ENCODE measurements at regions not wholly inside any gene's neighbourhood (a gene's known extent, or its start where the extent isn't known, plus 50 kb on each side); places are given as distances from the start of the nearest gene placed in this dataset.

- H3K36me3 Mint-ChIP-seq (ENCODE audit: low read depth, unreplicated experiment) = no peaks in the 10 kb centered on the region
These were observed 141.9 kb upstream of the CDH5 start for GRCh38 chr16:66224626-66225025.

GRCh38 chr16:66224186-66224585 lies 142.3 kb upstream of the CDH5 start:
- no peak overlapping the region for H3K4me2 ChIP-seq (ENCODE audit: low read length)
- peaks cover 20% of the 10 kb centered on the region for H3K4me1 ChIP-seq (ENCODE audit: insufficient read depth, low read length)
- no peak overlapping the region for H3K27ac ChIP-seq (ENCODE audit: low read depth, low read length)
- H3K36me3 ChIP-seq (ENCODE audit: insufficient read depth, low read length) = no peaks in the 10 kb centered on the region
- H3K4me3 ChIP-seq (ENCODE audit: insufficient read depth, low read depth, low read length) = no peak overlapping the region
- TF ChIP-seq EZH2 (IDR thresholded peaks at IDR 0.05; ENCODE audit: insufficient read depth, low read length) (no peak), CTCF (IDR thresholded peaks at IDR 0.05; ENCODE audit: insufficient read depth, low read depth, low read length) (no peak)
- no peak for DNase-seq (ENCODE audit: low read depth)
- H3K4me1 Mint-ChIP-seq (ENCODE audit: low read depth, unreplicated experiment) = peaks cover 17% of the 10 kb centered on the region
- no peak for FAIRE-seq
- H3K9me3 Mint-ChIP-seq (ENCODE audit: unreplicated experiment) = peaks cover 3% of the 10 kb centered on the region
- H2AFZ ChIP-seq (ENCODE audit: low read depth, low read length) = no peak overlapping the region
- no peaks in the 10 kb centered on the region for H3K9me3 ChIP-seq (ENCODE audit: insufficient read depth, low read depth, low read length)
- no peak overlapping the region for H3K9ac ChIP-seq (ENCODE audit: low read length)
- H3K36me3 Mint-ChIP-seq (ENCODE audit: low read depth, unreplicated experiment) = no peaks in the 10 kb centered on the region
- H3K27ac Mint-ChIP-seq (ENCODE audit: unreplicated experiment) = no peak overlapping the region
- peaks cover 7% of the 10 kb centered on the region for H3K27me3 ChIP-seq (ENCODE audit: insufficient read depth, low read length)
- no peaks in the 10 kb centered on the region for H4K20me1 ChIP-seq (ENCODE audit: insufficient read depth, low read length)
- H3K4me3 Mint-ChIP-seq (ENCODE audit: unreplicated experiment) = no peak overlapping the region
- peaks cover 7% of the 10 kb centered on the region for H3K27me3 Mint-ChIP-seq (ENCODE audit: low read depth, unreplicated experiment)
- no peaks in the 10 kb centered on the region for H3K79me2 ChIP-seq (ENCODE audit: insufficient read depth, low read length)

More at GRCh38 chr16:66224626-66225025, 141.9 kb upstream of the CDH5 start:
- H3K36me3 ChIP-seq (ENCODE audit: insufficient read depth, low read length) = no peaks in the 10 kb centered on the region
- no peak overlapping the region for H3K27ac ChIP-seq (ENCODE audit: low read depth, low read length)
- Mint-ChIP-seq H3K9me3 (ENCODE audit: unreplicated experiment) (peaks cover 3% of the 10 kb centered on the region), H3K4me1 (ENCODE audit: low read depth, unreplicated experiment) (peaks cover 18% of the 10 kb centered on the region), H3K27me3 (ENCODE audit: low read depth, unreplicated experiment) (peaks cover 3% of the 10 kb centered on the region), H3K27ac (ENCODE audit: unreplicated experiment) (no peak overlapping the region), H3K4me3 (ENCODE audit: unreplicated experiment) (no peak overlapping the region)
- peaks cover 21% of the 10 kb centered on the region for H3K4me1 ChIP-seq (ENCODE audit: insufficient read depth, low read length)
- no peak for TF ChIP-seq EZH2 (IDR thresholded peaks at IDR 0.05; ENCODE audit: insufficient read depth, low read length)
- TF ChIP-seq CTCF (IDR thresholded peaks at IDR 0.05; ENCODE audit: insufficient read depth, low read depth, low read length) = no peak
- H2AFZ ChIP-seq (ENCODE audit: low read depth, low read length) = no peak overlapping the region
- H3K4me2 ChIP-seq (ENCODE audit: low read length) = no peak overlapping the region
- no peak overlapping the region for H3K4me3 ChIP-seq (ENCODE audit: insufficient read depth, low read depth, low read length)
- no peaks in the 10 kb centered on the region for H4K20me1 ChIP-seq (ENCODE audit: insufficient read depth, low read length)
- no peak for FAIRE-seq
- H3K27me3 ChIP-seq (ENCODE audit: insufficient read depth, low read length) = peaks cover 7% of the 10 kb centered on the region
- H3K9ac ChIP-seq (ENCODE audit: low read length) = no peak overlapping the region
- H3K79me2 ChIP-seq (ENCODE audit: insufficient read depth, low read length) = no peaks in the 10 kb centered on the region
- no peaks in the 10 kb centered on the region for H3K9me3 ChIP-seq (ENCODE audit: insufficient read depth, low read depth, low read length)
- DNase-seq (ENCODE audit: low read depth) = no peak

- FAIRE-seq (no peak), DNase-seq (ENCODE audit: low read depth) (peak; percentile 61)
- Mint-ChIP-seq H3K27me3 (ENCODE audit: low read depth, unreplicated experiment) (peaks cover 13% of the 10 kb centered on the region), H3K9me3 (ENCODE audit: unreplicated experiment) (peaks cover 3% of the 10 kb centered on the region), H3K4me1 (ENCODE audit: low read depth, unreplicated experiment) (peaks cover 10% of the 10 kb centered on the region), H3K27ac (ENCODE audit: unreplicated experiment) (no peak overlapping the region), H3K4me3 (ENCODE audit: unreplicated experiment) (no peak overlapping the region), H3K36me3 (ENCODE audit: low read depth, unreplicated experiment) (no peaks in the 10 kb centered on the region)
- H3K4me2 ChIP-seq (ENCODE audit: low read length) = peak overlapping the region; percentile 28
- H3K36me3 ChIP-seq (ENCODE audit: insufficient read depth, low read length) = no peaks in the 10 kb centered on the region
- no peak overlapping the region for H3K4me3 ChIP-seq (ENCODE audit: insufficient read depth, low read depth, low read length)
- no peaks in the 10 kb centered on the region for H3K79me2 ChIP-seq (ENCODE audit: insufficient read depth, low read length)
- no peak overlapping the region for H3K9ac ChIP-seq (ENCODE audit: low read length)
- no peak overlapping the region for H3K27ac ChIP-seq (ENCODE audit: low read depth, low read length)
- TF ChIP-seq EZH2 (IDR thresholded peaks at IDR 0.05; ENCODE audit: insufficient read depth, low read length) (no peak), CTCF (IDR thresholded peaks at IDR 0.05; ENCODE audit: insufficient read depth, low read depth, low read length) (no peak)
- peaks cover 7% of the 10 kb centered on the region for H3K27me3 ChIP-seq (ENCODE audit: insufficient read depth, low read length)
- H2AFZ ChIP-seq (ENCODE audit: low read depth, low read length) = no peak overlapping the region
- no peaks in the 10 kb centered on the region for H4K20me1 ChIP-seq (ENCODE audit: insufficient read depth, low read length)
- H3K4me1 ChIP-seq (ENCODE audit: insufficient read depth, low read length) = peaks cover 15% of the 10 kb centered on the region
- no peaks in the 10 kb centered on the region for H3K9me3 ChIP-seq (ENCODE audit: insufficient read depth, low read depth, low read length)
These were observed 143.2 kb upstream of the CDH5 start for GRCh38 chr16:66223176-66223780.
